ENCODE measurements at regions not wholly inside any gene's neighbourhood (a gene's known extent, or its start where the extent isn't known, plus 50 kb on each side); places are given as distances from the start of the nearest gene placed in this dataset.

- no peak for TF ChIP-seq CTCF (IDR thresholded peaks at IDR 0.05)
- TF ChIP-seq POLR2A (IDR thresholded peaks at IDR 0.05): no peak
These were observed 53.9 kb downstream of the BARX1 start for GRCh38 chr9:93900971-93901861.

All from ovary (tissue), 3 donors.